NOMO-1 (cell line): ENCODE measurements at regions not wholly inside any gene's neighbourhood (a gene's known extent, or its start where the extent isn't known, plus 50 kb on each side); places are given as distances from the start of the nearest gene placed in this dataset.

Experiments used
- DNase-seq, 2 experiments: peaks; one replicate each; lab custom pipeline; 2025; ENCODE audit not compliant: unreplicated experiment in 2 of 2; lab: John Stamatoyannopoulos, UW

DNA sequence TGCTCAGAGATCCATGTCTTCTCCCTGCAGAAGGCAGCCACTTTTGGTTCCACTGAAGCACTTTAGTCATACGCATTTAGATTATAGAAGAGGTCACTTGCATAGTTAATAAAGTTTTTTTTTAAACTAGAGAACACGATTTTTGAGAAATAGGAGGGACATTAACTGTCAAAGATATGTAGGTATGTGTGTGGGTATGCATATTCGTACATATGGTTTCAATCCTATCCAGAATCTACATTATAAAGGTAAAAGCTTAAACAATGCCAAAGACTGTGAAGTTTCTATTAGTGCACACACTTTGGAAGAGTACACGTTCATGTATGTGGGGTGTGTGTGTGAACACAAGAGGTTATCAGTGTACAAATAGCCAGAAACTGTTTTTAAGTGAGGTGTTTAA, 103.2 kb downstream of the BTBD3 start:
- no peak for DNase-seq

DNA sequence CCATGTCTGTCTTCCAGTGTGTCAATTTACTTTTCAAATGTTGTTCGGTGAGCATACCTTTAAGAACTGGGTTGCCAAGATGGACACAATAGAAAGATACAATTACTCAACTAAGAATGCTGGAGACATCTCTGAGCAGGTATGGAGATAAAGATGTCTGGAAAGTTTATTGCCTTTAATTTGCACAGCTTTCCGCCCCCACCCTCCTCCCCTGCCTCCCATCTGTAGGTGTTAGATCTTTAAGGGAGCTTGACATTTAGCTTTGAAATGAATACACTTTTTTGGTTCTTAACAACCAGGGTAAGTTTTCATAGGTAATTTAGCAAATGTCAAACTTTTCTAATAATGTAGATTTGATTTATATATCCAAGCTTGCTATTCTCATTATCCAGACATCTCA, 104.4 kb downstream of the BTBD3 start:
- DNase-seq: no peak

DNA sequence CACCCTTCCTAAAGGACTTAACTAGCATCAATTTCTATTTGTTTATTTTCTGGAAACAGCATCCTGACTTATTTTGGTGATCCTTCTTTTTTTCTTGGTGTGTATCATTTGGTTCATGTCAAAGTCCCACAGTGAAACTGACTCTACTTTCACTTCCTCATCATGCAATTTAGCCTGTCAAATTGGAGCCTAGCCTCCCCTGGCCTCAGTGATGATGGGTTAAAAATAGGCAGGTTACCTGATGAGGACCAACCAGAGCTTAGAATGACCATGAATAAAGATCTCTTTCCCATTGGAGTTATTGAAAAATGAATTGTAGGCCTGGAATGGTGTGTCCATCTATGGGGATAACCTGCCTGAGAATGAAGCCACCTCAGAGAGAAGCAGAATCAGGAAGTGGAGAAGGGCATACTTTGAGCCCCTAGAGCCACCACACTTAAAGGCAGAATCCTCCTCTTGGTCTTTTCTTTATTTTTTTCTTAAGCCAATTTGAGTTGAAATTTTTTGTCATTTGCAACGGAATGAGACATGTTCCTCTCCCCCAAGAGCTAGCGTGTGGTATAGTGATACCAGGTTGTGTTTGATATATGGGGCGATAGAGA, 105.6 kb downstream of the BTBD3 start:
- peak; percentile 41 to 82 for DNase-seq

DNA sequence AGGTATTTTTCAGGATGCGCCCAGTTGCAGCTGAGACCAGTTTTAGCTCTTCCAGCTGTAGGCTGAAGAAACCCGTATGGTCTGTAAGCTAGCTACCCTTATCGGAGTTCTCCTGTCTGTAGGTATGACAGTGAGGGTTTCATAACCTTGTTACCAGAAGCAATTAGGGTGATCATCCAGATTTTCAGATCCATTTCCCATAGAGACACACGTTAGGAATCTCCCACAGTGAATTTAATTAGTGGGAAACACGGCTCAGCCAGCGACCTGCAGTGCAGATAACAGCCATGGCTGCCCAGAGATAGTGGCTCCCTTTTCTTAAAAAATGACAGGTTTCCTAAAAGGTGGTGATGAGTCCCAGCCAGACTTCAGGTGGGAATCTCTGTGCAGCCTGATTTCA, 111.1 kb downstream of the BTBD3 start:
- DNase-seq: no peak

DNA sequence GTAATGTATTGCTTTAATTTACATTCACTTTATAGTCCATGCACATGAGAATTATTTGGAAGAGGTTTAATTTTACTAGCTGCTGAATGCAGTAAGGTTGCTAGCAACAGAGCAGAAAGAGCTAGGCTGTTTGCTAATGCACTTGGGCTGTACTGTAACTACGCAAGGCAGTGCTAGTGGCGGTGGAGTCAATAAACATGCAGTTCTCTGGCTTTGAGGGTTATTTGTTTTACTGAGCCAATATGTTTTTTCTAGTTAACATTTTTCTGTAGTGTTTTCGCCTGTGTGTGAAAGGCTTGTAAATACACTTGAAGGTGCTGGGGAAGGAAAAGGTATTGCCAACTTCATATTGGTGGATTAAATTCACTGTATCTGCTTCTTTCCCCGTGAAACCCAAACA, 112.8 kb downstream of the BTBD3 start:
- no peak for DNase-seq

- DNase-seq: no peak
Observed at GRCh38 chr20:12036142-12036541, 118.4 kb downstream of the BTBD3 start.

GRCh38 chr20:12037521-12037920, 119.8 kb downstream of the BTBD3 start:
- no peak for DNase-seq

DNA sequence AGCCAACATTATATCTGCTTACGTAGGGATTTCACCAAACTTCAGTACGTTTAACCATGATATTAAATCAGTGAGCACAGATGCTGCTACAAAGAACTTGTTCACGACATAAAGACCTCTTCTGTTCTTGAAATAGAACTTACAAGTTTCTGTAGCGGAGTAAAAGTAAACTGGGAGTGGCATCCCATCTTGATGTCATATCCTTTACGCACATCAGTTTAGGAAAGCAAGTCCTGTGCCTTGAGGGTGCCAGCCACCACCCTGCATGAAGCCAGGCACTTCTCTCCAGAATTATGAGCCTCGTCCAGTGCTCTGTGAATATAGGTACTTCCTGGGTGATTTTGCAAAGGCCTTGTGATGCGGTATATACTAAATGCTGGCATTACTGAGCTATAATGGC, 122.6 kb downstream of the BTBD3 start:
- no peak for DNase-seq

GRCh38 chr20:12044969-12045368, 127.3 kb downstream of the BTBD3 start:
- no peak for DNase-seq

- DNase-seq: no peak
Observed at GRCh38 chr20:12047838-12048432, 130.2 kb downstream of the BTBD3 start.

- DNase-seq: no peak
Observed at GRCh38 chr20:12049125-12049524, 131.4 kb downstream of the BTBD3 start.

GRCh38 chr20:12051206-12052163, 133.8 kb downstream of the BTBD3 start:
- no peak for DNase-seq

GRCh38 chr20:12053353-12053752, 135.7 kb downstream of the BTBD3 start:
- peak; percentile 79 to 92 for DNase-seq

DNA sequence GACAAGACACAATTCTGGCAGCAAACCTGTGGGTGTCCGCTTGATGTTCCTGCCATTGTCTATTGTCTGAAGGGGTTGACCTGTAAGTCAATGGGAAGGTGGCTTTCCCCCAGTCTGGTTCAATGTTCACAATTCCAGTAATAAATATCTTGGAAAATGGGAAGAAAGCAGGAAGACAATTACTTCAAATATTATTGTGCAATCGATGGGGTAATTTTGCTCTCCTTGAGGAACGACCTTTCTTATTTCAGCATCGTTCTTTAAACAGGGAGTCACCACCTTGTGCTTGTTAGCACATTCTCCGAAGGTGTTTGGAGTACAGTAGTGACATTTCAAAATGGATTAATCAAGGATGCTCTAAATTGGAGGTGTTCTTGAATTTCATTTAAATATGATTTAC, 136.9 kb downstream of the BTBD3 start:
- no peak for DNase-seq

GRCh38 chr20:12055161-12055560, 137.5 kb downstream of the BTBD3 start:
- no peak for DNase-seq

DNA sequence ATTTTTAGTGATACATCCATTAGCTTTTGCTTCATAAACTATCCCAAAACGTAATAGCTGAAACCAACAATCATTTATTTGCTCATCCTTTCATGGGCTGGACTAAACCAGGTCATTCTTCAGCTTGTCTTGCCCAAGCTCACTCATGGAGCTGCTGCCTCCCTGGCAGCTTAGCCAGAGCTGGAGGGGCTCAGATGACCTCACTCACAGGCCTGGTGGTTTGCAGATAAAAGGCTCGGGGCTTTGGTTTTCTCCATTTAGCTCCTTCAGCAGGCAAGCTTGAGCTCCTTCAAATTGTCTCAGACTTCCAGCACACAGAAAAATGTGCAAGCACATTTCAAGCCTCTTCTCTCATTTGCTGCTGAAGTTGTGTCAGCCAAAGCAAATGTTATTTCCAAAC, 139.1 kb downstream of the BTBD3 start:
- no peak for DNase-seq

GRCh38 chr20:12057778-12058177, 140.1 kb downstream of the BTBD3 start:
- DNase-seq: no peak

DNA sequence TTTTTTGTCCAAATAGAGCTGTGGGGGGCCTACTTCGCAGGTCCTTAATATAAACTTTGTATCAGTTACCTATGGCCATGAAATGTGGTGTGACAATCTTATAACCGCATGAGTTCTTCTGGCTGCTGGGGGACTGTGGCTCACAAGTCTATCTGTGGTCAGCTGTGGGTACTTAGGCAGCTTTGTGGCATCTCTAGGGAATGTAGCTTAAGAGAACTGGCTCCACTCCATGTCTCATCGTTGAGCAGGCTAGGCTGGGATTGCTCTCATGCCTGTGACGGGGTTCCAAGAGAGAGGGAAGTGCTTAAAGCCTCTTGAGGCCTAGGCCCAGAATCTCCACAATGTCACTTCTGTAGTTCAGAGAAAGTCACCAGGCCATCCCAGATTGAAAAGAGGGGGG, 140.5 kb downstream of the BTBD3 start:
- no peak for DNase-seq

- DNase-seq: no peak
Observed at GRCh38 chr20:12061466-12061865, 143.8 kb downstream of the BTBD3 start.

DNA sequence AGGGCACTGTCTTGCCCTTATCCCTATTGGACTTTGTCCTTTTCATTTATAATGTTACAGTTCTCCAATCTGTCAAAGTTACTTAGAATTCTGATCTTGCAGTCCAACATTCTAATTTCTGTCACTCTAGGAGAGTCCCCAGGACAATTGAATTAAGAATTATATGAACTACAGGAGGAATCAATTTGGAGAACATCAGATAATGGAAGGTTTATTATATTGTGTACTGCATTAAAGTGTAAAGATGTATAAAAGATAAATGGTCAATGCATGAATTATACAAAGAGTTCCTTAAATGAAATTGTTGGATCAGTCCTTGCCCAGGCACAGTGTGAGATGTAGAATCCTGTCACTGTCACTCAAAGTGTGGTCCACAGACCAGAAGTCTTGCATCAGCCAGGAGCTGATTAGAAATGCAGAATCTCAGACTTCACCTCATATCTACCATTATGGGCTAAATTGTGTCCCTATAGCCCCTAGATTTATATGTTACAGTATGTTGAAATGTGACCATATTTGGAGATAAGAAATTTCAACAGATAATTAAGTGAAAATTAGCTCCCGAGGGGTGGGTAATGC, 145.5 kb downstream of the BTBD3 start:
- DNase-seq: no peak

GRCh38 chr20:12064540-12064939, 146.8 kb downstream of the BTBD3 start:
- DNase-seq: no peak
